Vagina (tissue), 2 donors: ENCODE measurements at regions not wholly inside any gene's neighbourhood (a gene's known extent, or its start where the extent isn't known, plus 50 kb on each side); places are given as distances from the start of the nearest gene placed in this dataset.

Source experiments
- CTCF ChIP-seq, 3 experiments: fragments of 450-650 bp in 2 of 3; fragments of 200-600 bp in 1 of 3; sonication (generic) in 1 of 3; IDR thresholded peaks; one replicate each; pipeline ENCODE4 v1.5.1; 2017 to 2019; ENCODE audit warnings: antibody characterized with exemption in 3 of 3, mild to moderate bottlenecking in 2 of 3, moderate library complexity in 2 of 3
- POLR2A ChIP-seq, 2 donors: fragments of 450-650 bp; IDR thresholded peaks; one replicate each; pipeline ENCODE4 v1.6.1; 2017; ENCODE audit warnings: antibody characterized with exemption in 2 of 2, mild to moderate bottlenecking in 2 of 2, moderate library complexity in 2 of 2
- POLR2AphosphoS5 ChIP-seq, 2 donors: sonication (generic); formaldehyde crosslinking; IDR thresholded peaks; one replicate each; pipeline ENCODE4 v1.9.0; 2017; ENCODE audit warnings: antibody characterized with exemption in 2 of 2, mild to moderate bottlenecking in 2 of 2, low read depth in 1 of 2; ENCODE audit not compliant: insufficient read depth in 1 of 2

DNA sequence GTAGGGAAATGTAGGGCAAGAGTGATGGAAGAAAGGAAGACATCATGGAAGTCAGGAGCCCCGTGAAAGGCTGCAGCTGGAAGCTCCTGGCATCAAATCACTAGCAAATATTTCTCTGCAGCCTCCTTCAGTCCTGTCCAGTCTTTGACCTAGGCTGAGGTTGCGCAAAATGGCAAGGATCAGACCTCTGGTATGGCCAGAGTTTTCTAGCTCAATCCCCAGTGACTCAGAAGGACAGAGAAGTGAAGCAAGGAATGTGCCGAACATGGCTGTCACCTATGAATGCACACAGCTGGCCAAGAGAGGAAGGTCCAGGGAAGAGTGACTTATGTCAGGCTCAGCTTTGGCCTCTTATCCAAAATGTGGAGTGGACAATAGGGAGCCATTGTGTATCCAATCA lies 71.1 kb upstream of the PHOX2B start:
- no peak for TF ChIP-seq CTCF (IDR thresholded peaks at IDR 0.05)
- no peak for TF ChIP-seq POLR2A (IDR thresholded peaks at IDR 0.05)
- no peak for TF ChIP-seq POLR2AphosphoS5 (IDR thresholded peaks at IDR 0.05; ENCODE audit: insufficient read depth in 1 of 2, low read depth in 1 of 2)
